ENCODE measurements at regions not wholly inside any gene's neighbourhood (a gene's known extent, or its start where the extent isn't known, plus 50 kb on each side); places are given as distances from the start of the nearest gene placed in this dataset.

DNA sequence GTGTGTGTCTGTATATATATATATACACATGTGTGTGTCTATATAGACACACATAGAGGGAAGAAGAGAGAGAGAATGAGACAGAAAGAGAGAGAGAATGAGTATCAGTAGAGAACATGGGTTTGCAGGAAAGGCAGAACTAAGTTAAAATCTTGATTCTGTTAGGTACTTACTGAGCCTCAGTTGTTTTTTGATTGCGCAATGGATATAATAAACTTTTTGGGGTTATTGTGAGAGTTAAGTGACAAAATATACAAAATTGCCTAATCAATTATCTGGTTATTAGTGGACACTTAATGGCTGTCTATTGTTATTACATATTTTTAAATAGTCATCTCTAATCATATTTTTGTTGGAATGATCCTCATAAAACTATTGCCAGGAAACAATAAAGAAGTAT is 169.0 kb downstream of the ETNK1 start:
- H3K4me3 ChIP-seq (ENCODE audit: low read depth, low read length), result no peak overlapping the region
- TF ChIP-seq, protein P1, sequence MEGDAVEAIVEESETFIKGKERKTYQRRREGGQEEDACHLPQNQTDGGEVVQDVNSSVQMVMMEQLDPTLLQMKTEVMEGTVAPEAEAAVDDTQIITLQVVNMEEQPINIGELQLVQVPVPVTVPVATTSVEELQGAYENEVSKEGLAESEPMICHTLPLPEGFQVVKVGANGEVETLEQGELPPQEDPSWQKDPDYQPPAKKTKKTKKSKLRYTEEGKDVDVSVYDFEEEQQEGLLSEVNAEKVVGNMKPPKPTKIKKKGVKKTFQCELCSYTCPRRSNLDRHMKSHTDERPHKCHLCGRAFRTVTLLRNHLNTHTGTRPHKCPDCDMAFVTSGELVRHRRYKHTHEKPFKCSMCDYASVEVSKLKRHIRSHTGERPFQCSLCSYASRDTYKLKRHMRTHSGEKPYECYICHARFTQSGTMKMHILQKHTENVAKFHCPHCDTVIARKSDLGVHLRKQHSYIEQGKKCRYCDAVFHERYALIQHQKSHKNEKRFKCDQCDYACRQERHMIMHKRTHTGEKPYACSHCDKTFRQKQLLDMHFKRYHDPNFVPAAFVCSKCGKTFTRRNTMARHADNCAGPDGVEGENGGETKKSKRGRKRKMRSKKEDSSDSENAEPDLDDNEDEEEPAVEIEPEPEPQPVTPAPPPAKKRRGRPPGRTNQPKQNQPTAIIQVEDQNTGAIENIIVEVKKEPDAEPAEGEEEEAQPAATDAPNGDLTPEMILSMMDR (IDR thresholded peaks at IDR 0.05; ENCODE audit: insufficient read depth, low read length), result no peak
- DNase-seq (ENCODE audit: low read depth), result no peak

- DNase-seq (ENCODE audit: low read depth), result no peak
- TF ChIP-seq, protein P1 (IDR thresholded peaks at IDR 0.05; ENCODE audit: insufficient read depth, low read length), result no peak
These were observed 172.1 kb downstream of the ETNK1 start for GRCh38 chr12:22796941-22797630.

DNA sequence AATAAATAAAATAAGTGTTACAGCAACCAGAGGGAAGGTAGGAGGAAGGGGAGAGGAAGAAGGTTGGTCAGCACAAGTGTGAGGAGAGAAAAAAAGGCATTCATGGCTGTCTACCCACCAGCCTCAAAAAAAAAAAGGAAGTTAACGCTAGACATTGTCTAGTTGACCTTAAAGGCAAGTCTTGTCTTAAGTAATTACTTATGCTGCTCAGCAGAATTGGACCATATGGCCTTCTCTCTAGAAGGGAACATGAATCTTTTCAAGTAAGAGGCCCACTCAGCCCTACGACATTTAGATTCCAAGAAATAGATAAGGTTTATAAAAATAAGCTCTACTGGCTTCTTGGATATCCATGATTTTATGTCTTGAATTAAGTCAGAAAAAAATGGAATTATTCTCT is 172.7 kb downstream of the ETNK1 start:
- TF ChIP-seq, protein P1 (IDR thresholded peaks at IDR 0.05; ENCODE audit: insufficient read depth, low read length), result no peak
- no peak for DNase-seq (ENCODE audit: low read depth)
- H3K4me3 ChIP-seq (ENCODE audit: low read depth, low read length), result no peak overlapping the region

More at GRCh38 chr12:22796941-22797630, 172.1 kb downstream of the ETNK1 start:
- no peak overlapping the region for H3K4me3 ChIP-seq (ENCODE audit: low read depth, low read length)

DNA sequence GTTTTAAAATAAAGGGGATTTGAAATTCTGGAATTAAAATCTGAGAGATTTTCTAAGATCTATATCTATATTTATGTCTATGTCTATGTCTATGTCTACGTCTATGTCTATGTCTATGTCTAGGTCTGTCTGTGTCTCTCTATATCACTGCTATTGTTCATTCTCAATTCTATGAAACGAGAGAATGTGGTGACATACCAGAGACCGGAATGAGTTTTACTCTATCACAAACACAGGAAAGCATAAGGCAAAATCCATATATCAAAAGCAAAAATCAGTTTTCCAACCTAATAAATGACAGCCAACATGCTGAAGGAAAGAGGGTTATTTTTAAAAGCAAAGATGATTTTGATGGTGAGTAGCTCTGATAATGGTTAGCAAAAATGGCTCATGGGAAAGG is 173.1 kb downstream of the ETNK1 start:
- TF ChIP-seq, protein P1 (IDR thresholded peaks at IDR 0.05; ENCODE audit: insufficient read depth, low read length), result no peak
- no peak overlapping the region for H3K4me3 ChIP-seq (ENCODE audit: low read depth, low read length)
- DNase-seq (ENCODE audit: low read depth), result no peak

DNA sequence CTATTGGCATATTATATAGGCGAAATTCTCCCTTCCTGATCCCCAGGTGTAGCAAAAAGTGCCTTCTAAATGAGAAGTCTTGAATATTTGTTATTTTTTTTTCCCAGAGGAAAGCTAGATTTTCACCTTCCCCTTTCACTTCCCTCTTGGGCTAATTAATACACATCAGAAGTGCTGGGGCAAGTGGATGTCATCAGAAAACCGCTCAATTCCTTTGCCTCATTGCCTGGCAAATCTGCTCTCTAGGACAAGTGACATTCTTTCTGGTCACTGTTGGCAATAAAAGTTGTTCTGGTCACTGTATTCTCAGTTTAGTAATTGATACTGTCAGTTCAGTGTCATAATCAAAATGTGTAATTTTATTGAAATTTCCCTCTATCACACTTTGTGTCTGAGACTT is 174.5 kb downstream of the ETNK1 start:
- TF ChIP-seq, protein P1 (IDR thresholded peaks at IDR 0.05; ENCODE audit: insufficient read depth, low read length), result no peak
- no peak overlapping the region for H3K4me3 ChIP-seq (ENCODE audit: low read depth, low read length)
- no peak for DNase-seq (ENCODE audit: low read depth)

DNA sequence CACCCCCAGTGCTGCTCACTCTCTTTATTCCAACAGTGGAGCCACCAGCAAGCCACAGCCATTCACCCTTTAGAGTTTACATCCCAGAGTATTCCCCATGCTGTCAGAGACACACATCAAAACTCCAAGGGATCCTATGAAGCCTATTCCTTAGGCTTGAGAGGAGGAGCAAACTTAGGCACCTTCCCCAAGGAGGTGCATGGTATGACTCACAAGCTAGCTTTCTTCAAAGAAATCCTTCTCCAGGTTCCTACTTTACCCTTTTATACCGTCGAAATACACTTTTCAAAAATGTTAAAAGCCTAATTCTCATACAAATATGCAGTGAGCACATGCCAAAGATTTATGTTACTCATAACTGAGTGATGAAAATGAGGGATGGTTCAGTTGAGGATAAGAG is 175.4 kb downstream of the ETNK1 start:
- TF ChIP-seq, protein P1 (IDR thresholded peaks at IDR 0.05; ENCODE audit: insufficient read depth, low read length), result no peak
- H3K4me3 ChIP-seq (ENCODE audit: low read depth, low read length), result no peak overlapping the region
- no peak for DNase-seq (ENCODE audit: low read depth)

Measured in fibroblast of the aortic adventitia (primary cell).